ENCODE measurements at regions not wholly inside any gene's neighbourhood (a gene's known extent, or its start where the extent isn't known, plus 50 kb on each side); places are given as distances from the start of the nearest gene placed in this dataset.

DNA sequence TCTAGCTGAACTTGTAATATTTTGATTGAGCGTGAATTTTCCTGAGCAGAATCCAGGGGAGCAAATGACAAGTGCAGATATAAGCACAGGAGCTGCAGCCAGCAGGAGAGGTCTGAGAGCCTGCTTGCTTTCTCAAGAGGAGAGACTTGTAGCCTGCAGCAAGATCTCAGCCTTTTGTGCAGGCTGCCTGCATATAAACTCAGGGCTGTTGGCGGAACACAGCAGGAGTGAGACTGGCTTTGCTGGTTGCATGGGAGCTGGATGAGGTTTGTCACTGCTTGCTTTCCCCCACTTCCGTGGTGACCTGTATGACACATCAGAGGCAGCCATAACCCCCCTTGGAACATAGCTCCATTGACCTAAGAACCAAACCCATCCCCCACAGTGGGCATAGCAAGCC is 725.4 kb upstream of the RGS18 start:
- H2BK15ac ChIP-seq (ENCODE audit: low read depth, low read length): no peak overlapping the region
- no peaks in the 10 kb centered on the region for H3K23me2 ChIP-seq (ENCODE audit: insufficient read length, low read depth, low read length, poor library complexity, severe bottlenecking)
- H4K91ac ChIP-seq (ENCODE audit: insufficient read length, low read depth, low read length): no peak overlapping the region
- Mint-ChIP-seq H3K4me1 (peaks cover 9% of the 10 kb centered on the region in 2 experiments), H3K27ac (peak overlapping the region in 1 of 3 experiments; percentile 26; a peak in 1 of 7 replicates), H3K4me3 (no peak overlapping the region), H3K27me3 (ENCODE audit: low read depth) (no peaks in the 10 kb centered on the region), H3K36me3 (ENCODE audit: insufficient read depth in 1 of 3, low read depth in 3 of 3) (no peaks in the 10 kb centered on the region; a peak in 1 of 7 replicates), H3K9me3 (peaks cover 0 to 2% of the 10 kb centered on the region in 2 experiments; a peak in 1 of 5 replicates)
- H4K5ac ChIP-seq (ENCODE audit: insufficient read length, low read depth, low read length): no peak overlapping the region
- no peak overlapping the region for H2BK120ac ChIP-seq (ENCODE audit: low read depth, low read length, poor library complexity, severe bottlenecking)
- H4K20me1 ChIP-seq (ENCODE audit: control insufficient read depth, insufficient read depth, insufficient read length): no peaks in the 10 kb centered on the region
- H3T11ph ChIP-seq (ENCODE audit: low read length): no peak overlapping the region
- no peak overlapping the region for H2BK5ac ChIP-seq (ENCODE audit: insufficient read length, low read length)
- H2AFZ ChIP-seq (ENCODE audit: low read length): no peak overlapping the region
- H3K23ac ChIP-seq (ENCODE audit: insufficient read length, low read depth, low read length): no peak overlapping the region
- H3K4me2 ChIP-seq (ENCODE audit: insufficient read depth, insufficient read length, low read length): no peak overlapping the region
- TF ChIP-seq, protein P1, sequence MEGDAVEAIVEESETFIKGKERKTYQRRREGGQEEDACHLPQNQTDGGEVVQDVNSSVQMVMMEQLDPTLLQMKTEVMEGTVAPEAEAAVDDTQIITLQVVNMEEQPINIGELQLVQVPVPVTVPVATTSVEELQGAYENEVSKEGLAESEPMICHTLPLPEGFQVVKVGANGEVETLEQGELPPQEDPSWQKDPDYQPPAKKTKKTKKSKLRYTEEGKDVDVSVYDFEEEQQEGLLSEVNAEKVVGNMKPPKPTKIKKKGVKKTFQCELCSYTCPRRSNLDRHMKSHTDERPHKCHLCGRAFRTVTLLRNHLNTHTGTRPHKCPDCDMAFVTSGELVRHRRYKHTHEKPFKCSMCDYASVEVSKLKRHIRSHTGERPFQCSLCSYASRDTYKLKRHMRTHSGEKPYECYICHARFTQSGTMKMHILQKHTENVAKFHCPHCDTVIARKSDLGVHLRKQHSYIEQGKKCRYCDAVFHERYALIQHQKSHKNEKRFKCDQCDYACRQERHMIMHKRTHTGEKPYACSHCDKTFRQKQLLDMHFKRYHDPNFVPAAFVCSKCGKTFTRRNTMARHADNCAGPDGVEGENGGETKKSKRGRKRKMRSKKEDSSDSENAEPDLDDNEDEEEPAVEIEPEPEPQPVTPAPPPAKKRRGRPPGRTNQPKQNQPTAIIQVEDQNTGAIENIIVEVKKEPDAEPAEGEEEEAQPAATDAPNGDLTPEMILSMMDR (conservative IDR thresholded peaks at IDR 0.05): no peak
- WGBS (ENCODE audit: extremely low coverage, insufficient read length, low lambda C conversion rate): no CpG with 5 or more reads among the region's 3 CpGs
- H4K8ac ChIP-seq (replicated peaks; ENCODE audit: insufficient read length, low read depth, low read length): no peak overlapping the region
- no peaks in the 10 kb centered on the region for H3K79me2 ChIP-seq (ENCODE audit: insufficient read depth, low read length)
- H3K9me3 ChIP-seq (ENCODE audit: control insufficient read depth, low read depth, low read length): no peaks in the 10 kb centered on the region
- no peak overlapping the region for H2BK12ac ChIP-seq (ENCODE audit: insufficient read length, low read depth, low read length)
- H2AK5ac ChIP-seq (ENCODE audit: insufficient read length, low read length): no peak overlapping the region
- H3K79me1 ChIP-seq (ENCODE audit: insufficient read depth, low read depth, low read length, poor library complexity, severe bottlenecking): no peaks in the 10 kb centered on the region
- no peak overlapping the region for H3K27ac ChIP-seq (ENCODE audit: insufficient read length, low read depth, low read length)
- no peak overlapping the region for H3K4ac ChIP-seq (ENCODE audit: low read depth, low read length)
- H3K56ac ChIP-seq (ENCODE audit: insufficient read length, low read depth, low read length): no peak overlapping the region
- H2BK20ac ChIP-seq (ENCODE audit: low read depth, low read length, poor library complexity, severe bottlenecking): no peak overlapping the region
- H3K9ac ChIP-seq (ENCODE audit: extremely low read depth, insufficient read length, low read length): no peak overlapping the region
- no peak overlapping the region for H3K14ac ChIP-seq (ENCODE audit: insufficient read depth, low read length)
- no peaks in the 10 kb centered on the region for H3K4me1 ChIP-seq (ENCODE audit: insufficient read depth, low read length)
- no peaks in the 10 kb centered on the region for H3K27me3 ChIP-seq (ENCODE audit: insufficient read depth, low read length)
- no peak overlapping the region for H3K18ac ChIP-seq (ENCODE audit: insufficient read length, low read depth, low read length)
- DNase-seq: no peak
